ENCODE measurements at regions not wholly inside any gene's neighbourhood (a gene's known extent, or its start where the extent isn't known, plus 50 kb on each side); places are given as distances from the start of the nearest gene placed in this dataset.

- Histone ChIP-seq H3K4ac (ENCODE audit: low read length) (no peak overlapping the region), H3K9me3 (replicated peaks in 1 of 2; ENCODE audit: control insufficient read depth in 2 of 2, insufficient read depth in 1 of 2, low read depth in 1 of 2, low read length in 2 of 2) (no peaks in the 10 kb centered on the region), H2BK15ac (ENCODE audit: low read length) (no peak overlapping the region), H3K36me3 (replicated peaks in 1 of 2; ENCODE audit: control insufficient read depth in 2 of 2, insufficient read depth in 2 of 2, low read length in 2 of 2) (no peaks in the 10 kb centered on the region), H3K14ac (ENCODE audit: low read length) (no peak overlapping the region), H3K4me3 (ENCODE audit: low read length in 2 of 2) (no peak overlapping the region), H3K27ac (replicated peaks; ENCODE audit: low read length) (no peak overlapping the region), H2AK5ac (ENCODE audit: low read depth, low read length) (no peak overlapping the region), H3K18ac (ENCODE audit: low read length) (no peak overlapping the region), H3K27me3 (ENCODE audit: control insufficient read depth in 3 of 3, insufficient read depth in 3 of 3, low read depth in 1 of 3, low read length in 3 of 3) (no peaks in the 10 kb centered on the region), H2BK12ac (ENCODE audit: low read length) (no peak overlapping the region), H3K9ac (ENCODE audit: low read depth, low read length, poor library complexity) (no peak overlapping the region), H3K23ac (ENCODE audit: low read depth, low read length, poor library complexity) (no peak overlapping the region), H4K91ac (ENCODE audit: low read depth, low read length, poor library complexity) (no peak overlapping the region), H2BK120ac (ENCODE audit: low read depth, low read length) (no peak overlapping the region), H2AFZ (ENCODE audit: low read length) (no peak overlapping the region), H3K4me1 (ENCODE audit: control insufficient read depth in 2 of 2, insufficient read depth in 1 of 2, low read depth in 1 of 2, low read length in 2 of 2) (no peaks in the 10 kb centered on the region), H4K8ac (ENCODE audit: low read depth, low read length) (no peak overlapping the region), H3K79me1 (ENCODE audit: low read depth, low read length) (no peaks in the 10 kb centered on the region), H3K4me2 (ENCODE audit: insufficient read depth, low read length, poor library complexity, severe bottlenecking) (no peak overlapping the region), H2BK5ac (ENCODE audit: low read length) (no peak overlapping the region)
- DNase-seq (ENCODE audit: low spot score): no peak
- WGBS, 2 donors (ENCODE audit: extremely low coverage in 2 of 2, insufficient read length in 2 of 2, insufficient replicate concordance in 1 of 2): no CpG with 5 or more reads among the region's 3 CpGs
These were observed 252.9 kb upstream of the CBLB start for GRCh38 chr3:106121491-106122289.

- Histone ChIP-seq H3K14ac (ENCODE audit: low read length) (no peak overlapping the region), H3K4ac (ENCODE audit: low read length) (no peak overlapping the region), H3K79me1 (ENCODE audit: low read depth, low read length) (no peaks in the 10 kb centered on the region), H4K8ac (ENCODE audit: low read depth, low read length) (no peak overlapping the region), H3K9ac (ENCODE audit: low read depth, low read length, poor library complexity) (no peak overlapping the region), H4K91ac (ENCODE audit: low read depth, low read length, poor library complexity) (no peak overlapping the region), H2BK5ac (ENCODE audit: low read length) (no peak overlapping the region), H3K18ac (ENCODE audit: low read length) (no peak overlapping the region), H3K4me2 (ENCODE audit: insufficient read depth, low read length, poor library complexity, severe bottlenecking) (no peak overlapping the region), H2AFZ (ENCODE audit: low read length) (no peak overlapping the region), H3K23ac (ENCODE audit: low read depth, low read length, poor library complexity) (no peak overlapping the region), H2AK5ac (ENCODE audit: low read depth, low read length) (no peak overlapping the region), H2BK15ac (ENCODE audit: low read length) (no peak overlapping the region), H2BK120ac (ENCODE audit: low read depth, low read length) (no peak overlapping the region), H2BK12ac (ENCODE audit: low read length) (no peak overlapping the region), H3K36me3 (replicated peaks in 1 of 2; ENCODE audit: control insufficient read depth in 2 of 2, insufficient read depth in 2 of 2, low read length in 2 of 2) (no peaks in the 10 kb centered on the region), H3K27ac (replicated peaks; ENCODE audit: low read length) (no peak overlapping the region), H3K9me3 (replicated peaks in 1 of 2; ENCODE audit: control insufficient read depth in 2 of 2, insufficient read depth in 1 of 2, low read depth in 1 of 2, low read length in 2 of 2) (no peaks in the 10 kb centered on the region), H3K27me3 (ENCODE audit: control insufficient read depth in 3 of 3, insufficient read depth in 3 of 3, low read depth in 1 of 3, low read length in 3 of 3) (no peaks in the 10 kb centered on the region), H3K4me3 (ENCODE audit: low read length in 2 of 2) (no peak overlapping the region), H3K4me1 (ENCODE audit: control insufficient read depth in 2 of 2, insufficient read depth in 1 of 2, low read depth in 1 of 2, low read length in 2 of 2) (no peaks in the 10 kb centered on the region)
- no CpG with 5 or more reads among the region's 1 CpG for WGBS, 2 donors (ENCODE audit: extremely low coverage in 2 of 2, insufficient read length in 2 of 2, insufficient replicate concordance in 1 of 2)
- no peak for DNase-seq (ENCODE audit: low spot score)
These were observed 256.0 kb upstream of the CBLB start for GRCh38 chr3:106124818-106125217.

- no peak overlapping the region for H2AK5ac ChIP-seq (ENCODE audit: low read depth, low read length)
These were observed 256.5 kb upstream of the CBLB start for GRCh38 chr3:106125321-106125720.

GRCh38 chr3:106126067-106126845 lies 257.4 kb upstream of the CBLB start:
- Histone ChIP-seq H2BK15ac (ENCODE audit: low read length) (no peak overlapping the region), H3K14ac (ENCODE audit: low read length) (no peak overlapping the region), H3K36me3 (replicated peaks in 1 of 2; ENCODE audit: control insufficient read depth in 2 of 2, insufficient read depth in 2 of 2, low read length in 2 of 2) (no peaks in the 10 kb centered on the region), H4K91ac (ENCODE audit: low read depth, low read length, poor library complexity) (no peak overlapping the region), H3K4me2 (ENCODE audit: insufficient read depth, low read length, poor library complexity, severe bottlenecking) (no peak overlapping the region), H3K27ac (replicated peaks; ENCODE audit: low read length) (no peak overlapping the region), H3K79me1 (ENCODE audit: low read depth, low read length) (no peaks in the 10 kb centered on the region), H3K27me3 (ENCODE audit: control insufficient read depth in 3 of 3, insufficient read depth in 3 of 3, low read depth in 1 of 3, low read length in 3 of 3) (no peaks in the 10 kb centered on the region), H2AK5ac (ENCODE audit: low read depth, low read length) (no peak overlapping the region), H2BK120ac (ENCODE audit: low read depth, low read length) (no peak overlapping the region), H2AFZ (ENCODE audit: low read length) (peak overlapping the region; percentile 7), H3K18ac (ENCODE audit: low read length) (no peak overlapping the region), H3K9ac (ENCODE audit: low read depth, low read length, poor library complexity) (no peak overlapping the region), H2BK12ac (ENCODE audit: low read length) (no peak overlapping the region), H3K4me3 (ENCODE audit: low read length in 2 of 2) (no peak overlapping the region), H3K4ac (ENCODE audit: low read length) (no peak overlapping the region), H2BK5ac (ENCODE audit: low read length) (no peak overlapping the region), H4K8ac (ENCODE audit: low read depth, low read length) (no peak overlapping the region), H3K23ac (ENCODE audit: low read depth, low read length, poor library complexity) (no peak overlapping the region), H3K4me1 (ENCODE audit: control insufficient read depth in 2 of 2, insufficient read depth in 1 of 2, low read depth in 1 of 2, low read length in 2 of 2) (peaks cover 2 to 4% of the 10 kb centered on the region in 2 donors), H3K9me3 (replicated peaks in 1 of 2; ENCODE audit: control insufficient read depth in 2 of 2, insufficient read depth in 1 of 2, low read depth in 1 of 2, low read length in 2 of 2) (no peaks in the 10 kb centered on the region)
- WGBS, 2 donors (ENCODE audit: extremely low coverage in 2 of 2, insufficient read length in 2 of 2, insufficient replicate concordance in 1 of 2): no CpG with 5 or more reads among the region's 4 CpGs
- no peak for DNase-seq (ENCODE audit: low spot score)

More at GRCh38 chr3:106125321-106125720, 256.5 kb upstream of the CBLB start:
- no peaks in the 10 kb centered on the region for H3K27me3 ChIP-seq (ENCODE audit: control insufficient read depth in 3 of 3, insufficient read depth in 3 of 3, low read depth in 1 of 3, low read length in 3 of 3)
- no peak overlapping the region for H3K23ac ChIP-seq (ENCODE audit: low read depth, low read length, poor library complexity)
- H4K8ac ChIP-seq (ENCODE audit: low read depth, low read length): no peak overlapping the region
- H3K79me1 ChIP-seq (ENCODE audit: low read depth, low read length): no peaks in the 10 kb centered on the region
- no peak overlapping the region for H4K91ac ChIP-seq (ENCODE audit: low read depth, low read length, poor library complexity)
- H2BK15ac ChIP-seq (ENCODE audit: low read length): no peak overlapping the region
- no peak overlapping the region for H3K27ac ChIP-seq (replicated peaks; ENCODE audit: low read length)
- no peak overlapping the region for H2AFZ ChIP-seq (ENCODE audit: low read length)
- no peak overlapping the region for H2BK12ac ChIP-seq (ENCODE audit: low read length)
- H2BK5ac ChIP-seq (ENCODE audit: low read length): no peak overlapping the region
- H3K4me3 ChIP-seq (ENCODE audit: low read length in 2 of 2): no peak overlapping the region
- no peaks in the 10 kb centered on the region for H3K4me1 ChIP-seq (ENCODE audit: control insufficient read depth in 2 of 2, insufficient read depth in 1 of 2, low read depth in 1 of 2, low read length in 2 of 2)
- no peak overlapping the region for H3K4ac ChIP-seq (ENCODE audit: low read length)
- no CpG with 5 or more reads among the region's 3 CpGs for WGBS, 2 donors (ENCODE audit: extremely low coverage in 2 of 2, insufficient read length in 2 of 2, insufficient replicate concordance in 1 of 2)
- no peaks in the 10 kb centered on the region for H3K36me3 ChIP-seq (replicated peaks in 1 of 2; ENCODE audit: control insufficient read depth in 2 of 2, insufficient read depth in 2 of 2, low read length in 2 of 2)
- no peaks in the 10 kb centered on the region for H3K9me3 ChIP-seq (replicated peaks in 1 of 2; ENCODE audit: control insufficient read depth in 2 of 2, insufficient read depth in 1 of 2, low read depth in 1 of 2, low read length in 2 of 2)
- H2BK120ac ChIP-seq (ENCODE audit: low read depth, low read length): no peak overlapping the region
- H3K14ac ChIP-seq (ENCODE audit: low read length): no peak overlapping the region
- no peak overlapping the region for H3K18ac ChIP-seq (ENCODE audit: low read length)
- no peak for DNase-seq (ENCODE audit: low spot score)
- no peak overlapping the region for H3K9ac ChIP-seq (ENCODE audit: low read depth, low read length, poor library complexity)
- H3K4me2 ChIP-seq (ENCODE audit: insufficient read depth, low read length, poor library complexity, severe bottlenecking): no peak overlapping the region

Data from neuronal stem cell (in vitro differentiated cells).